ENCODE measurements at regions not wholly inside any gene's neighbourhood (a gene's known extent, or its start where the extent isn't known, plus 50 kb on each side); places are given as distances from the start of the nearest gene placed in this dataset.

DNA sequence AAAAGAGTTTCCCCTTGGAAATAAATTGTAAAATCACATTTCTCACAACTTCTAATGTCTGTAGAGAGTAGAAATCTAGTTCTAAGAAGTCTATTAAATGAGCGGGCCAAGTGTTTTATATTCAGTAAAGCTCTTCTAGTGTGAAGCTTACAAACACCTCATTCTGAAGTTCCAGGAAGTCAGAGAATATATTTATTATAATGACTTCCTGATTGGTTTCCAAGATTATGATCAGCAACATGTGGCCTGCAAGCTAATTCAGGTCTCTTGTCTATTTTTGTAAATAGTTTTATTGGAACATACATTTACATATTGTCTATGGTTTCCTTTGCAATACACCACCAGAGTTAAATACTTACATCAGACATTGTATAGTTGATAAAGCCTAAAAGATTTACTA is 603.9 kb downstream of the AMY1C start:
- Mint-ChIP-seq H3K4me1 (no peaks in the 10 kb centered on the region), H3K27ac (no peak overlapping the region), H3K36me3 (no peaks in the 10 kb centered on the region), H3K27me3 (ENCODE audit: low read depth in 3 of 3) (no peaks in the 10 kb centered on the region), H3K9me3 (peaks cover 0 to 7% (median 0%) of the 10 kb centered on the region in 7 donors), H3K4me3 (no peak overlapping the region)
- TF ChIP-seq, protein P1, sequence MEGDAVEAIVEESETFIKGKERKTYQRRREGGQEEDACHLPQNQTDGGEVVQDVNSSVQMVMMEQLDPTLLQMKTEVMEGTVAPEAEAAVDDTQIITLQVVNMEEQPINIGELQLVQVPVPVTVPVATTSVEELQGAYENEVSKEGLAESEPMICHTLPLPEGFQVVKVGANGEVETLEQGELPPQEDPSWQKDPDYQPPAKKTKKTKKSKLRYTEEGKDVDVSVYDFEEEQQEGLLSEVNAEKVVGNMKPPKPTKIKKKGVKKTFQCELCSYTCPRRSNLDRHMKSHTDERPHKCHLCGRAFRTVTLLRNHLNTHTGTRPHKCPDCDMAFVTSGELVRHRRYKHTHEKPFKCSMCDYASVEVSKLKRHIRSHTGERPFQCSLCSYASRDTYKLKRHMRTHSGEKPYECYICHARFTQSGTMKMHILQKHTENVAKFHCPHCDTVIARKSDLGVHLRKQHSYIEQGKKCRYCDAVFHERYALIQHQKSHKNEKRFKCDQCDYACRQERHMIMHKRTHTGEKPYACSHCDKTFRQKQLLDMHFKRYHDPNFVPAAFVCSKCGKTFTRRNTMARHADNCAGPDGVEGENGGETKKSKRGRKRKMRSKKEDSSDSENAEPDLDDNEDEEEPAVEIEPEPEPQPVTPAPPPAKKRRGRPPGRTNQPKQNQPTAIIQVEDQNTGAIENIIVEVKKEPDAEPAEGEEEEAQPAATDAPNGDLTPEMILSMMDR (IDR thresholded peaks at IDR 0.05): no peak
- H3K4me3 ChIP-seq (replicated peaks in 1 of 3; ENCODE audit: low read depth in 2 of 3, low read length in 3 of 3): no peak overlapping the region
- H3K27ac ChIP-seq (ENCODE audit: low read depth in 1 of 2, low read length in 2 of 2): no peak overlapping the region
- DNase-seq: no peak
- no peaks in the 10 kb centered on the region for H4K20me1 ChIP-seq (ENCODE audit: insufficient read depth, low read length)
- intact Hi-C loops (cut with micrococcal nuclease): no loop called here
- no peaks in the 10 kb centered on the region for H3K79me2 ChIP-seq (ENCODE audit: insufficient read depth, low read length)
- H3K4me1 ChIP-seq (ENCODE audit: control insufficient read depth in 1 of 2, insufficient read depth in 2 of 2, low read length in 2 of 2): no peaks in the 10 kb centered on the region
- H3K9ac ChIP-seq (ENCODE audit: insufficient read depth, low read length, poor library complexity, severe bottlenecking): no peak overlapping the region
- H3K9me3 ChIP-seq (replicated peaks in 1 of 2; ENCODE audit: control insufficient read depth in 1 of 2, insufficient read depth in 1 of 2, low read length in 2 of 2): peaks cover 0 to 4% of the 10 kb centered on the region in 2 donors
- no peak overlapping the region for H2AFZ ChIP-seq (ENCODE audit: insufficient read depth, low read depth, low read length, poor library complexity, severe bottlenecking)
- no CpG with 5 or more reads among the region's 1 CpG for WGBS (ENCODE audit: insufficient coverage)
- H3K27me3 ChIP-seq (ENCODE audit: control insufficient read depth in 2 of 2, insufficient read depth in 2 of 2, low read length in 2 of 2): no peaks in the 10 kb centered on the region
- no peaks in the 10 kb centered on the region for H3K36me3 ChIP-seq (replicated peaks in 1 of 2; ENCODE audit: control insufficient read depth in 1 of 2, insufficient read depth in 2 of 2, low read length in 2 of 2)
- no peak overlapping the region for H3K4me2 ChIP-seq (replicated peaks; ENCODE audit: extremely low read depth, low read length, poor library complexity, severe bottlenecking)

DNA sequence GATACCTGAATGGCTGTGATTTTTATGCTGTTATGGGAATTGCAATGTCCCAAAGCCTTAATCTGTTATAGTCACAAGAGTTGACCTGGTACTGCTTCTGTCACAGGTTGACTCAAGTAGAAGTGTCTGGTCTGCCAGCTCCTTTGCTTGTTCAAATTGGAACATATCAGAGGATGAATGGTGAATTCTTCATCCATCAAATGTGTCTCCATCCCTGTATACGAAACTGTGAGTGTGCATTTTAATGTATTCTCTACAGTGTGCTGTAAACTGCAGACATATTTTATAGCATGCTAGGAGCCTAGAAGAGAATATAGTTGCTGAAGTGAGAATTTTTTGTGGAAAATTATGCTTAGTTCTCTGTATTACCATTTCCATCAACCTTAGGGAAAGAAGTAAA is 608.4 kb downstream of the AMY1C start:
- DNase-seq: no peak
- H3K27ac Mint-ChIP-seq: no peak overlapping the region
- intact Hi-C loops (cut with micrococcal nuclease): no loop called here
- Histone ChIP-seq H2AFZ (ENCODE audit: insufficient read depth, low read depth, low read length, poor library complexity, severe bottlenecking) (no peak overlapping the region), H3K4me3 (replicated peaks in 1 of 3; ENCODE audit: low read depth in 2 of 3, low read length in 3 of 3) (no peak overlapping the region), H3K9ac (ENCODE audit: insufficient read depth, low read length, poor library complexity, severe bottlenecking) (no peak overlapping the region), H3K36me3 (replicated peaks in 1 of 2; ENCODE audit: control insufficient read depth in 1 of 2, insufficient read depth in 2 of 2, low read length in 2 of 2) (no peaks in the 10 kb centered on the region), H4K20me1 (ENCODE audit: insufficient read depth, low read length) (no peaks in the 10 kb centered on the region), H3K4me2 (replicated peaks; ENCODE audit: extremely low read depth, low read length, poor library complexity, severe bottlenecking) (no peak overlapping the region), H3K9me3 (replicated peaks in 1 of 2; ENCODE audit: control insufficient read depth in 1 of 2, insufficient read depth in 1 of 2, low read length in 2 of 2) (peaks cover 0 to 10% of the 10 kb centered on the region in 2 donors), H3K79me2 (ENCODE audit: insufficient read depth, low read length) (no peaks in the 10 kb centered on the region), H3K4me1 (ENCODE audit: control insufficient read depth in 1 of 2, insufficient read depth in 2 of 2, low read length in 2 of 2) (no peaks in the 10 kb centered on the region), H3K27me3 (ENCODE audit: control insufficient read depth in 2 of 2, insufficient read depth in 2 of 2, low read length in 2 of 2) (no peaks in the 10 kb centered on the region), H3K27ac (ENCODE audit: low read depth in 1 of 2, low read length in 2 of 2) (no peak overlapping the region)
- no peak overlapping the region for H3K4me3 Mint-ChIP-seq
- peaks cover 0 to 12% (median 2%) of the 10 kb centered on the region in 7 donors for H3K9me3 Mint-ChIP-seq
- no peaks in the 10 kb centered on the region for H3K36me3 Mint-ChIP-seq
- TF ChIP-seq, protein P1 (IDR thresholded peaks at IDR 0.05): no peak
- H3K4me1 Mint-ChIP-seq: no peaks in the 10 kb centered on the region
- no CpG with 5 or more reads among the region's 1 CpG for WGBS (ENCODE audit: insufficient coverage)
- H3K27me3 Mint-ChIP-seq (ENCODE audit: low read depth in 3 of 3): no peaks in the 10 kb centered on the region
